GM20000 (cell line): ENCODE measurements at regions not wholly inside any gene's neighbourhood (a gene's known extent, or its start where the extent isn't known, plus 50 kb on each side); places are given as distances from the start of the nearest gene placed in this dataset.
A peak's percentile ranks its signal among the peaks of the same experiment; 100 is the strongest.

Experiments
- DNase-seq: peaks from one replicate; pipeline ENCODE4 v3.0.0; 2012; ENCODE audit warnings: low spot score
- TF ChIP-seq, protein P1 (sequence below): IDR thresholded peaks from 2 replicates; pipeline ENCODE4 v1.5.1; 2012; ENCODE audit warnings: mild to moderate bottlenecking, control low read depth; ENCODE audit errors: extremely low read depth, missing control alignments

DNA sequence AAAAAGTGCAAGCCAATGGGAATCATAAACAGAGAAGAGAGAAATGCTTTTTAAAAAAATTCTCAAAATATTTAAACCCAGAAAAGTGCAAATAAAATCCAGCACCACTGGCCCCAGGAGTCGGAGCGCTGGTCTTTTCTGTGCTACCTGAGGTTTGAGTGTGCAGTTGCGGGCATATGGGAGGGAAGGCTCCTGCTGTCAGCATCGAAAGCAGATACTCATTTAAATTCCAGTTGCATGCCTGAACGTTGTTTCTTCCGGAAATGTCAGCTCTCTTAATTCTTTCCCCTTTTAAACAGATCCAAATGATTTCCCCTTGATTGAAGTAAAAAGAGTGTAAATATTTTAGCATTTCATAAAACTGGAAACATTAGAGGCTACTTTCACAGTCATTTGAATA, 240.5 kb upstream of the GPR26 start:
- TF ChIP-seq, protein P1, sequence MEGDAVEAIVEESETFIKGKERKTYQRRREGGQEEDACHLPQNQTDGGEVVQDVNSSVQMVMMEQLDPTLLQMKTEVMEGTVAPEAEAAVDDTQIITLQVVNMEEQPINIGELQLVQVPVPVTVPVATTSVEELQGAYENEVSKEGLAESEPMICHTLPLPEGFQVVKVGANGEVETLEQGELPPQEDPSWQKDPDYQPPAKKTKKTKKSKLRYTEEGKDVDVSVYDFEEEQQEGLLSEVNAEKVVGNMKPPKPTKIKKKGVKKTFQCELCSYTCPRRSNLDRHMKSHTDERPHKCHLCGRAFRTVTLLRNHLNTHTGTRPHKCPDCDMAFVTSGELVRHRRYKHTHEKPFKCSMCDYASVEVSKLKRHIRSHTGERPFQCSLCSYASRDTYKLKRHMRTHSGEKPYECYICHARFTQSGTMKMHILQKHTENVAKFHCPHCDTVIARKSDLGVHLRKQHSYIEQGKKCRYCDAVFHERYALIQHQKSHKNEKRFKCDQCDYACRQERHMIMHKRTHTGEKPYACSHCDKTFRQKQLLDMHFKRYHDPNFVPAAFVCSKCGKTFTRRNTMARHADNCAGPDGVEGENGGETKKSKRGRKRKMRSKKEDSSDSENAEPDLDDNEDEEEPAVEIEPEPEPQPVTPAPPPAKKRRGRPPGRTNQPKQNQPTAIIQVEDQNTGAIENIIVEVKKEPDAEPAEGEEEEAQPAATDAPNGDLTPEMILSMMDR, result no peak
- DNase-seq, result no peak

DNA sequence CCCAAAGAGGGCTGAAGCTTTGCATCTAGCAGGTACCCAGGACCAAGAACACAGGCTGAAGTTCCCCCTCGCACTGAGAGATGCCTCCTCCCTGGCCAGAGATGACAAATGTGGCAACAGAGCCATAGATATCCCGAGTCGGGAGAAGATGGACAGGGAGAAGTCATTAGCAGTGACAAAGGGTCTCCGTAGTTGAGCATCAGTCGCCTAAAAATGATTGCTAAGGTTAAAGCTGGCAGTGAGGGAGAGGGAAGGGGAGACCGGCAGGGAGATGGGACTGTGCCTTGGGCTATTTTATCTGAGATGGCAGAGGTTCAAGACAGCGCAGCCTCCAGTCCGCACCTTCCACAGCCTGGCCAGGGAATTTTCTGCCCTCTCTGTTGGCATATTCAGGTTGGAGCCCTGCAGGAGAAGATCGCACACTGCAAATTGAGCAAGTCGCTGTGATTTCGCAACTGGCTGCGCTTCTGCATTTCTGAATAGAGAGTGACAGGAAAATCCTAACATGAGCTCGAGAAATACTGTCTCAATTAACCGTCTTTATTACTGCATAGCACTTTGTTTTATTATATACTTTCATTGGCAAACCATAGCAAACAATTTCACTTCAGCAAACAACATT, 238.9 kb upstream of the GPR26 start:
- DNase-seq, result no peak
- TF ChIP-seq, protein P1, result no peak

- no peak for DNase-seq
- TF ChIP-seq, protein P1, result no peak
Observed at GRCh38 chr10:123428391-123428790, 237.8 kb upstream of the GPR26 start.

GRCh38 chr10:123429706-123430221, 236.4 kb upstream of the GPR26 start:
- no peak for DNase-seq
- TF ChIP-seq, protein P1, result no peak

- DNase-seq, result no peak
- TF ChIP-seq, protein P1, result no peak
Observed at GRCh38 chr10:123433539-123433938, 232.6 kb upstream of the GPR26 start.

DNA sequence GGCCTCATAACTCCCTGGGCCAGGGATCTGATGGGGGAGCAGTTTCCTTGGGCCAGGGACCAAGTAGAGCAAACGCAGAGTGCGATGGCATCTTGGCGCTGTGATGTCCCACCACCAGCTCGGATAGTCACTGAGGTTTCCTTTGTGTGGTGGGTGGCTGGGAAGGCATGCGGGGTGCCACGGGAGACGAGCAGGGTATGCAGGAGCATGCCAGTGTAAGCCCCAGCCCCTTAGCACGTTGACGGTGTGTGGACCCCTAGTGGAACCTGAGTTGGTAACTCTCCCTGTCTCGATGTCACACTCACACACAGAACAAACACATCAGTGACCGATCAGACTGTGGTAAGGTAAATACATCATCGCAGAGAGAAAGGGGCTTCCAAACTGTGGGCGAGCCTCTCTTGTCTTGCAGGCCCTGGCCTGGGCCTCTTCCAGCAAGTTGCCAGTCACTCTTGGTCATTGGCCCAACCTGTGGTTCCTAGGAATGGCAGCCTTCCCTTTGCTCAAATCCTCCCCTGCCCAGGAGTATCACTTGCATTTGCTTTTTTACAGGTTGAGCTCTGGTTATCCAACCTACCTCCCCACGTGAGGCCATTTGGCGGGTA, 231.6 kb upstream of the GPR26 start:
- no peak for DNase-seq

GRCh38 chr10:123442901-123443300, 223.3 kb upstream of the GPR26 start:
- TF ChIP-seq, protein P1, result no peak
- peak; percentile 77 for DNase-seq

More for the DNA sequence above, 231.6 kb upstream of the GPR26 start:
- TF ChIP-seq, protein P1, result no peak
